ENCODE measurements at regions not wholly inside any gene's neighbourhood (a gene's known extent, or its start where the extent isn't known, plus 50 kb on each side); places are given as distances from the start of the nearest gene placed in this dataset.

DNA sequence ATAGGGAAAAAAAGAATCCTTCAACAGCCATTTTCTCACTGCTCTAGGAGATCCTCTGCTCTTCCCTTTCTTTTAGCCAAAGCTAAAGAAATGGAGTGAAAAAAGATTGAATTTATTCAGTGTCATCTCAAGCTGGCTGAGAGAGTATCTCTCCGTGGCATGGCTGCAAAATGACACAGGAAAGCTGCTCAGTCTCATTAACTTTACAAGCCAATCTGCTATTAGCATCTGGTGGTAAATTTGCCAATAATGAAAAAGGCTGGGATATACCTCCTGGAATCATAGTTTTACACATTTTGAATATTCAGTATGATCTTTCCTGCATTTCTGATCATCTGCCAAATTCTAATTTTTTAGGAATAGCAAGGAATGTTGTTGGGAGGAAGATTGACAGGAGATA is 176.8 kb upstream of the CHRM3 start:
- no peak overlapping the region for H3K14ac ChIP-seq (ENCODE audit: insufficient read depth, low read length)
- DNase-seq, result no peak
- no peak overlapping the region for H3K18ac ChIP-seq (ENCODE audit: insufficient read length, low read depth, low read length)
- no peak overlapping the region for H3K4ac ChIP-seq (ENCODE audit: low read depth, low read length)
- no peak overlapping the region for H3K9ac ChIP-seq (ENCODE audit: extremely low read depth, insufficient read length, low read length)
- Mint-ChIP-seq H3K27me3 (ENCODE audit: low read depth) (no peaks in the 10 kb centered on the region), H3K27ac (no peak overlapping the region), H3K4me1 (no peaks in the 10 kb centered on the region), H3K9me3 (no peaks in the 10 kb centered on the region), H3K36me3 (ENCODE audit: insufficient read depth in 1 of 3, low read depth in 3 of 3) (no peaks in the 10 kb centered on the region; a peak in 1 of 7 replicates), H3K4me3 (no peak overlapping the region)
- H3K23me2 ChIP-seq (ENCODE audit: insufficient read length, low read depth, low read length, poor library complexity, severe bottlenecking), result no peaks in the 10 kb centered on the region
- H3K27ac ChIP-seq (ENCODE audit: insufficient read length, low read depth, low read length), result no peak overlapping the region
- H3T11ph ChIP-seq (ENCODE audit: low read length), result no peak overlapping the region
- no peaks in the 10 kb centered on the region for H3K9me3 ChIP-seq (ENCODE audit: control insufficient read depth, low read depth, low read length)
- H3K79me2 ChIP-seq (ENCODE audit: insufficient read depth, low read length), result no peaks in the 10 kb centered on the region
- no peak overlapping the region for H3K56ac ChIP-seq (ENCODE audit: insufficient read length, low read depth, low read length)
- no peak overlapping the region for H2AFZ ChIP-seq (ENCODE audit: low read length)
- no peak overlapping the region for H2BK5ac ChIP-seq (ENCODE audit: insufficient read length, low read length)
- H4K5ac ChIP-seq (ENCODE audit: insufficient read length, low read depth, low read length), result no peak overlapping the region
- H2BK120ac ChIP-seq (ENCODE audit: low read depth, low read length, poor library complexity, severe bottlenecking), result no peak overlapping the region
- no peaks in the 10 kb centered on the region for H4K20me1 ChIP-seq (ENCODE audit: control insufficient read depth, insufficient read depth, insufficient read length)
- no peak overlapping the region for H2AK5ac ChIP-seq (ENCODE audit: insufficient read length, low read length)
- no peak overlapping the region for H3K4me2 ChIP-seq (ENCODE audit: insufficient read depth, insufficient read length, low read length)
- H4K8ac ChIP-seq (replicated peaks; ENCODE audit: insufficient read length, low read depth, low read length), result no peak overlapping the region
- WGBS (ENCODE audit: extremely low coverage, insufficient read length, low lambda C conversion rate), result no CpG with 5 or more reads among the region's 1 CpG
- H3K79me1 ChIP-seq (ENCODE audit: insufficient read depth, low read depth, low read length, poor library complexity, severe bottlenecking), result no peaks in the 10 kb centered on the region
- H2BK12ac ChIP-seq (ENCODE audit: insufficient read length, low read depth, low read length), result no peak overlapping the region
- no peak overlapping the region for H2BK20ac ChIP-seq (ENCODE audit: low read depth, low read length, poor library complexity, severe bottlenecking)
- H3K23ac ChIP-seq (ENCODE audit: insufficient read length, low read depth, low read length), result no peak overlapping the region
- H3K4me1 ChIP-seq (ENCODE audit: insufficient read depth, low read length), result no peaks in the 10 kb centered on the region
- no peak overlapping the region for H2BK15ac ChIP-seq (ENCODE audit: low read depth, low read length)
- no peaks in the 10 kb centered on the region for H3K27me3 ChIP-seq (ENCODE audit: insufficient read depth, low read length)
- no peak overlapping the region for H4K91ac ChIP-seq (ENCODE audit: insufficient read length, low read depth, low read length)
- TF ChIP-seq, protein P1, sequence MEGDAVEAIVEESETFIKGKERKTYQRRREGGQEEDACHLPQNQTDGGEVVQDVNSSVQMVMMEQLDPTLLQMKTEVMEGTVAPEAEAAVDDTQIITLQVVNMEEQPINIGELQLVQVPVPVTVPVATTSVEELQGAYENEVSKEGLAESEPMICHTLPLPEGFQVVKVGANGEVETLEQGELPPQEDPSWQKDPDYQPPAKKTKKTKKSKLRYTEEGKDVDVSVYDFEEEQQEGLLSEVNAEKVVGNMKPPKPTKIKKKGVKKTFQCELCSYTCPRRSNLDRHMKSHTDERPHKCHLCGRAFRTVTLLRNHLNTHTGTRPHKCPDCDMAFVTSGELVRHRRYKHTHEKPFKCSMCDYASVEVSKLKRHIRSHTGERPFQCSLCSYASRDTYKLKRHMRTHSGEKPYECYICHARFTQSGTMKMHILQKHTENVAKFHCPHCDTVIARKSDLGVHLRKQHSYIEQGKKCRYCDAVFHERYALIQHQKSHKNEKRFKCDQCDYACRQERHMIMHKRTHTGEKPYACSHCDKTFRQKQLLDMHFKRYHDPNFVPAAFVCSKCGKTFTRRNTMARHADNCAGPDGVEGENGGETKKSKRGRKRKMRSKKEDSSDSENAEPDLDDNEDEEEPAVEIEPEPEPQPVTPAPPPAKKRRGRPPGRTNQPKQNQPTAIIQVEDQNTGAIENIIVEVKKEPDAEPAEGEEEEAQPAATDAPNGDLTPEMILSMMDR (conservative IDR thresholded peaks at IDR 0.05), result no peak
